Fibroblast of the aortic adventitia (primary cell): ENCODE measurements at regions not wholly inside any gene's neighbourhood (a gene's known extent, or its start where the extent isn't known, plus 50 kb on each side); places are given as distances from the start of the nearest gene placed in this dataset.
A peak's percentile ranks its signal among the peaks of the same experiment; 100 is the strongest.

ENCODE experiments used
- DNase-seq: peaks from one replicate; pipeline ENCODE4 v3.0.0-alpha.2; 2010; ENCODE audit warnings: low read depth
- H3K4me3 ChIP-seq: 2 replicates; pipeline ENCODE4 v1.5.1; 2011; ENCODE audit warnings: low read depth, mild to moderate bottlenecking, control low read depth, low read length, moderate library complexity
- CTCF ChIP-seq: IDR thresholded peaks from 2 replicates; pipeline ENCODE4 v1.5.1; 2011; ENCODE audit warnings: mild to moderate bottlenecking, low read length, control low read depth, inconsistent platforms; ENCODE audit not compliant: insufficient read depth

GRCh38 chr3:152056987-152057386 is 183.5 kb downstream of the SUCNR1 start:
- TF ChIP-seq CTCF, result no peak
- H3K4me3 ChIP-seq, result no peak overlapping the region
- no peak for DNase-seq

GRCh38 chr3:152058856-152059255 is 185.4 kb downstream of the SUCNR1 start:
- DNase-seq, result no peak
- no peak for TF ChIP-seq CTCF

GRCh38 chr3:152060701-152061100 is 187.3 kb downstream of the SUCNR1 start:
- no peak overlapping the region for H3K4me3 ChIP-seq
- no peak for DNase-seq
- TF ChIP-seq CTCF, result no peak

More at GRCh38 chr3:152058856-152059255, 185.4 kb downstream of the SUCNR1 start:
- H3K4me3 ChIP-seq, result no peak overlapping the region

- H3K4me3 ChIP-seq, result no peak overlapping the region
- no peak for TF ChIP-seq CTCF
Observed at GRCh38 chr3:152061296-152061695, 187.9 kb downstream of the SUCNR1 start.

GRCh38 chr3:152069871-152070270 is 196.4 kb downstream of the SUCNR1 start:
- no peak overlapping the region for H3K4me3 ChIP-seq
- TF ChIP-seq CTCF, result no peak
- DNase-seq, result peak; percentile 16

More at GRCh38 chr3:152061296-152061695, 187.9 kb downstream of the SUCNR1 start:
- DNase-seq, result no peak

GRCh38 chr3:152071315-152071714 is 197.4 kb upstream of the MBNL1 start:
- no peak overlapping the region for H3K4me3 ChIP-seq
- no peak for DNase-seq
- TF ChIP-seq CTCF, result no peak

- no peak overlapping the region for H3K4me3 ChIP-seq
- TF ChIP-seq CTCF, result peak; percentile 59
- peak; percentile 73 for DNase-seq
Observed at GRCh38 chr3:152071924-152072323, 196.8 kb upstream of the MBNL1 start.
